Heart left ventricle (tissue), 13 donors: ENCODE measurements at regions not wholly inside any gene's neighbourhood (a gene's known extent, or its start where the extent isn't known, plus 50 kb on each side); places are given as distances from the start of the nearest gene placed in this dataset.

Experiments used
- CTCF ChIP-seq, 12 donors: fragments of 200-600 bp; sonication (generic) in 4 of 12; IDR thresholded peaks; one replicate each; pipeline versions ENCODE4 v1.5.0 to v1.8.0; 2018 to 2022; ENCODE audit warnings: antibody characterized with exemption in 12 of 12, mild to moderate bottlenecking in 5 of 12
- POLR2A ChIP-seq, 2 donors: fragments of 450-650 bp; IDR thresholded peaks; one replicate each; pipeline ENCODE4 v1.6.1; 2017; ENCODE audit warnings: antibody characterized with exemption in 2 of 2, mild to moderate bottlenecking in 2 of 2, moderate library complexity in 2 of 2
- donor health status: ischemic (EF 13 %, LVEDD 7.1; RV severe dilation, severe dysfunction).
- donor health status: DM: no; HTN: yes; CAD: no.
- donor health status: DM: no; HTN: no; CAD: no.
- donor health status: ischemic (EF 25% LVEDD 6.9; RV normal size, moderate dysfunction).
- donor health status: ischemic (EF 25% LVEDD 5.7; RV mildly dilated, moderate dysfunction).
- donor health status: ischemic (EF 35%, LVEDD 5.7; RV mildly dilated, moderate dysfunction).
- donor health status: nonischemic (EF 11% LVEDD 7.7; RV severe dilation, severe dysfunction).
- donor health status: DM: yes; HTN: yes; CAD: no.
- donor health status: PGD.
- donor health status: ischemic (EF 29% LVEDD 5.4; RV normal size, mild dysfunction).
- donor health status: nonischemic (EF 23%, LVEDD 6.1; RV moderate dilation, normal function).

DNA sequence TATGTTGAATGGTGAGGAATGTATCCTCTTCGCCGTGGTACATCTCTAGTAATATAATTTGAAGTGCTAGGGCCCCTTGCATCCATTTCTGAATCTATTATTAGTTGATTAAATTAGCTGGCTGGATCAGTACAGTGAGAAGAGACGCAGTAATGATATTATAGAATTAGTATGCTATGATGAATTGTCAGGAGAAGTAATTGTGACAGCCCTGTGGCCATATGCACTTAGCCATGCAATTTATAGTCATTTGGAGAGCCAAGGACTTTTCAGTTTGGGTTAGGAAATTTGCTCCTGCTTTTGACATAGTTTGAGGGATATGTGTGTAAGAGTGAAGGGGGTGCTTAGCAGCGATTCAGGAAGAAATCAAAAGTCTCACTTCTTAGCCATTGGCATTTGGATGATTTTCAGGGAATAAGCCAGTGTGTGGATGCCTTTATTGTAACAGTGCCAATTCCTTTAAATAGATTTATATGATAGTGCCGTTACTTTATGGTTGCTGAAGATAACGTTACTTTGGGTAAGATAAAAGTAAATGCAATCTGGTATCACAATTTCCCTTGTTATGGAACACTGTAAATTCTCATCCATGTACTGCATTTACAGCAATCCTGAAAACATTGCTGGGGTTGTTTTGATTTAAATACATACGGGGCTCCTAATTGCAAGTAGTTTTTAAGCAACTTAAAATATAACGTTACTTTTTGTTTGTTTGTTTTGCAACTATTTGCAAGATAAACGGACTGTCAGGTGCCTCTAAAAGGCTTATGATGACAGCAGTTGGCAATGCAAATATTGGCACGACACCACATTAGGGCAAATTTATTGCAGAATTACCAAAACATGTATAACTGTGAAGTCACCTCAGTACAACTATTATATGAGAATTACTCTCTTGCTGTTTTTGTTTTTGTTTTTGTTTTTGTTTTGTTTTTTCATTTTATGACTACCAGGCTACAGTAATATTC is 875.4 kb upstream of the WWC1 start:
- TF ChIP-seq POLR2A (IDR thresholded peaks at IDR 0.05) (no peak), CTCF (IDR thresholded peaks at IDR 0.05) (no peak)
